Lung (tissue), 11 donors: ENCODE measurements at regions not wholly inside any gene's neighbourhood (a gene's known extent, or its start where the extent isn't known, plus 50 kb on each side); places are given as distances from the start of the nearest gene placed in this dataset.
A peak's percentile ranks its signal among the peaks of the same experiment; 100 is the strongest.

Experiments
- ATAC-seq: fragments of 200-7000 bp; cut with Tn5 transposase; one replicate; pipeline ENCODE4 v1.9.1; 2020; ENCODE audit warnings: moderate number of reproducible peaks; ENCODE audit not compliant: insufficient read depth, low FRiP score
- DNase-seq, 3 donors: peaks; one replicate each; pipeline ENCODE4 v3.0.0-alpha.2; 2013 to 2017
- H3K27ac ChIP-seq, 2 donors: one replicate each; pipeline ENCODE4 v1.5.1; 2013; ENCODE audit warnings: mild to moderate bottlenecking in 2 of 2, moderate library complexity in 2 of 2, control low read depth in 1 of 2, inconsistent platforms in 1 of 2, low read depth in 1 of 2, low read length in 1 of 2
- H3K27me3 ChIP-seq, 3 donors: one replicate each; pipeline ENCODE4 v1.5.1; 2013; ENCODE audit warnings: low read length in 2 of 3; ENCODE audit not compliant: control insufficient read depth in 3 of 3, insufficient read depth in 3 of 3
- H3K36me3 ChIP-seq, 4 donors: one replicate each; pipeline ENCODE4 v1.5.1; 2013; ENCODE audit warnings: low read length in 4 of 4, mild to moderate bottlenecking in 1 of 4, moderate library complexity in 1 of 4; ENCODE audit not compliant: control insufficient read depth in 4 of 4, insufficient read depth in 4 of 4
- H3K4me1 ChIP-seq, 5 donors: one replicate each; pipeline ENCODE4 v1.5.1; 2013; ENCODE audit warnings: low read length in 5 of 5, mild to moderate bottlenecking in 2 of 5, moderate library complexity in 1 of 5; ENCODE audit not compliant: control insufficient read depth in 5 of 5, insufficient read depth in 5 of 5
- H3K4me3 ChIP-seq: one replicate; pipeline ENCODE4 v1.5.1; 2013; ENCODE audit warnings: mild to moderate bottlenecking, control low read depth, moderate library complexity
- H3K9ac ChIP-seq, 2 donors: one replicate each; pipeline ENCODE4 v1.5.1; 2013; ENCODE audit warnings: low read length in 2 of 2, control low read depth in 1 of 2; ENCODE audit not compliant: insufficient read depth in 1 of 2
- H3K9me3 ChIP-seq, 4 donors: one replicate each; pipeline ENCODE4 v1.5.1; 2013; ENCODE audit warnings: low read length in 3 of 4, mild to moderate bottlenecking in 1 of 4, moderate library complexity in 1 of 4; ENCODE audit not compliant: control insufficient read depth in 4 of 4, insufficient read depth in 3 of 4
- CTCF ChIP-seq: IDR thresholded peaks from 2 replicates; pipeline ENCODE4 v1.5.1; 2012; ENCODE audit warnings: mild to moderate bottlenecking; ENCODE audit errors: control extremely low read depth, extremely low read depth
- WGBS, 2 donors: extraction: QIAGEN DNeasy Blood & Tissue Kit; methylation state at CpG; one replicate each; pipeline ENCODE4 v1.1.7; 2013; 5-methylcytosine and 5-hydroxymethylcytosine counted together
- donor health status: control.
- donor health status: control.
- donor health status: Bipolar disorder and iron deficiency.
- donor health status: healthy.
- donor health status: DM: yes; HTN: yes; CAD: no.

- Histone ChIP-seq H3K36me3 (no peaks in the 10 kb centered on the region), H3K9ac (no peak overlapping the region), H3K4me1 (peaks cover 0 to 10% (median 2%) of the 10 kb centered on the region in 5 donors), H3K27me3 (peaks cover 0 to 3% (median 0%) of the 10 kb centered on the region in 3 donors), H3K4me3 (no peak overlapping the region), H3K27ac (no peak overlapping the region), H3K9me3 (peaks cover 0 to 2% (median 0%) of the 10 kb centered on the region in 4 donors)
- DNase-seq = no peak
- TF ChIP-seq CTCF = no peak
- ATAC-seq = no peak
Observed at GRCh38 chr5:144024545-144024944, 145.9 kb downstream of the YIPF5 start.

DNA sequence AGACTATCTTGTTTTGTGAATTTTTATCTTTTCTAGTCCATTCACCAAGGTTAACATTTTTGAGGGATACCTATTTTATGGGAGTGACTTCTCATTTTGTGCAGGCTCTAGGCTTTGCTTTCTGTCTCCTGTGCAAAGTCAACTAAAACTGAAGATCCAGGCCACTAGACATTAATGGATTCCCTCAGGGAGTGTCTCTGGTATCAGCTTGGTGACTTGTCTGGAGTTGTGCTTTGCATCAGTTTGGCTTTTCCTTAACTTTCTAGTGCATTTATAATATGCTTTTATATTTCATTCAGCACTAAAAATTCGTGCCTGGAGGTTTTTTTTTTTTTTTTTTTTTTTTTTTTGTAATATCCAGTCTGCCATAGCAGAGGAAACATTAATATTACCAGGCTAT lies 144.2 kb downstream of the YIPF5 start:
- H3K27me3 ChIP-seq = peaks cover 0 to 3% (median 0%) of the 10 kb centered on the region in 3 donors
- H3K9ac ChIP-seq = no peak overlapping the region
- ATAC-seq (no peak), DNase-seq (no peak)
- peaks cover 0 to 10% (median 2%) of the 10 kb centered on the region in 5 donors for H3K4me1 ChIP-seq
- no peak overlapping the region for H3K27ac ChIP-seq
- no peak for TF ChIP-seq CTCF
- H3K36me3 ChIP-seq = no peaks in the 10 kb centered on the region
- 43 to 58% methylated on average over 1 of the region's 1 CpG for WGBS, 2 donors
- no peak overlapping the region for H3K4me3 ChIP-seq
- no peaks in the 10 kb centered on the region for H3K9me3 ChIP-seq

GRCh38 chr5:144028058-144028457 lies 142.4 kb downstream of the YIPF5 start:
- no peak overlapping the region for H3K4me3 ChIP-seq
- peaks cover 0 to 3% (median 0%) of the 10 kb centered on the region in 3 donors for H3K27me3 ChIP-seq
- peak overlapping the region in 1 of 2 donors; percentile 66 for H3K27ac ChIP-seq
- ATAC-seq (no peak), DNase-seq (peak; percentile 53 to 77 (median 69))
- H3K36me3 ChIP-seq = no peaks in the 10 kb centered on the region
- 35 to 60% methylated on average over 2 of the region's 2 CpGs for WGBS, 2 donors
- peaks cover 0 to 10% (median 7%) of the 10 kb centered on the region in 5 donors for H3K4me1 ChIP-seq
- no peak for TF ChIP-seq CTCF
- H3K9ac ChIP-seq = peak overlapping the region in 1 of 2 donors; percentile 11
- no peaks in the 10 kb centered on the region for H3K9me3 ChIP-seq

GRCh38 chr5:144028636-144029035 lies 141.8 kb downstream of the YIPF5 start:
- 28 to 51% methylated on average over 2 of the region's 2 CpGs for WGBS, 2 donors
- Histone ChIP-seq H3K4me3 (no peak overlapping the region), H3K27ac (peak overlapping the region in 1 of 2 donors; percentile 66)

More at GRCh38 chr5:144028636-144029035, 141.8 kb downstream of the YIPF5 start:
- ATAC-seq (no peak), DNase-seq (peak; percentile 37 to 84 (median 83))
- H3K36me3 ChIP-seq = no peaks in the 10 kb centered on the region
- H3K4me1 ChIP-seq = peaks cover 0 to 10% (median 9%) of the 10 kb centered on the region in 5 donors
- no peaks in the 10 kb centered on the region for H3K9me3 ChIP-seq
- no peak for TF ChIP-seq CTCF
- peaks cover 0 to 3% (median 0%) of the 10 kb centered on the region in 3 donors for H3K27me3 ChIP-seq
- H3K9ac ChIP-seq = no peak overlapping the region
